Esophagus muscularis mucosa (tissue), 4 donors: ENCODE measurements at regions not wholly inside any gene's neighbourhood (a gene's known extent, or its start where the extent isn't known, plus 50 kb on each side); places are given as distances from the start of the nearest gene placed in this dataset.

Experiments
- DNase-seq: peaks from one replicate; pipeline ENCODE4 v3.0.0-alpha.2; 2017; ENCODE audit errors: extremely low spot score
- H3K27ac ChIP-seq, 4 donors: fragments of 200-600 bp; sonication (generic); replicated peaks in 1 of 4; 1 replicate in 3 of 4; 2 replicates in 1 of 4; pipeline ENCODE4 v1.5.1; 2016 to 2019; ENCODE audit warnings: mild to moderate bottlenecking in 1 of 4
- H3K27me3 ChIP-seq, 4 donors: fragments of 200-600 bp; sonication (generic); one replicate each; pipeline versions ENCODE4 v1.5.1 to v1.6.0; 2016 to 2019
- H3K36me3 ChIP-seq, 4 donors: fragments of 200-600 bp; sonication (generic); one replicate each; pipeline ENCODE4 v1.5.1; 2016 to 2019
- H3K4me1 ChIP-seq, 4 donors: fragments of 200-600 bp; sonication (generic); one replicate each; pipeline ENCODE4 v1.5.1; 2016 to 2019
- H3K4me3 ChIP-seq, 4 donors: fragments of 200-600 bp; sonication (generic); 1 replicate in 2 of 4; 2 replicates in 2 of 4; pipeline ENCODE4 v1.5.1; 2016 to 2019; ENCODE audit warnings: mild to moderate bottlenecking in 4 of 4, moderate library complexity in 1 of 4
- H3K9me3 ChIP-seq, 4 donors: fragments of 200-600 bp; sonication (generic); 1 replicate in 3 of 4; 2 replicates in 1 of 4; pipeline ENCODE4 v1.5.1; 2016 to 2019
- EP300 ChIP-seq: sonication (generic); formaldehyde crosslinking; IDR thresholded peaks from one replicate; pipeline ENCODE4 v1.6.1; 2017; ENCODE audit warnings: antibody characterized with exemption
- POLR2A ChIP-seq: fragments of 450-650 bp; IDR thresholded peaks from one replicate; pipeline ENCODE4 v1.6.1; 2017; ENCODE audit warnings: antibody characterized with exemption, moderate library complexity, mild to moderate bottlenecking, low read depth
- POLR2AphosphoS5 ChIP-seq, 2 donors: sonication (generic); formaldehyde crosslinking; IDR thresholded peaks; one replicate each; pipeline ENCODE4 v1.6.1; 2017; ENCODE audit warnings: antibody characterized with exemption in 2 of 2
- WGBS: methylation state at CpG from one replicate; pipeline ENCODE4 v1.1.5; 2018; 5-methylcytosine and 5-hydroxymethylcytosine counted together
- intact Hi-C: fragments of 100-400 bp; cut with DNase I; formaldehyde crosslinking; loops from one replicate; pipeline ENCODE4 v1.15.1; 2023
- TF ChIP-seq, protein P1 (sequence below), 3 experiments: fragments of 200-600 bp in 2 of 3; fragments of 450-650 bp in 1 of 3; sonication (generic) in 2 of 3; IDR thresholded peaks; one replicate each; pipeline ENCODE4 v1.5.1; 2017 to 2019; ENCODE audit warnings: antibody characterized with exemption in 3 of 3, mild to moderate bottlenecking in 2 of 3, moderate library complexity in 1 of 3

DNA sequence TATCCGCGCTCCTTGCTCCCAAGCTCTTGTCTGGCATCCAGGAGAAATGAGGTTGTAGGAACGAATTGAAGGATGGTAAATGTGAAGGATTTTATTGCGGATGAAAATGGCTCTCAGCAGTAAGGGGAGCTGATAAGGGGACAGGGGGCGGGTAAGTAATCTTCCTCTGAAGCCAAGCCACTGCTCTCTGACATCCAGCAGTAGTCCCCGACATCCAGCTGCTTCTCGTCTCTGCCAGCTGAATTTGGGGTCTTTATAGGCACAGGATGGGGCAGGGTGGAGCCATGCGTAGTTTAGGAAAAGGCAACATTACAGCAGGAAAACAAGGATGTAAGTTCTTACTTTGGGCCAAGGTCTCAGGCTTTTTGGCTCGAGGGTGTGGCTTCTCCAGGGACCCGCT, 1370.1 kb upstream of the RAG2 start:
- 78% methylated on average over 9 of the region's 10 CpGs for WGBS
- intact Hi-C loops = no loop called here

DNA sequence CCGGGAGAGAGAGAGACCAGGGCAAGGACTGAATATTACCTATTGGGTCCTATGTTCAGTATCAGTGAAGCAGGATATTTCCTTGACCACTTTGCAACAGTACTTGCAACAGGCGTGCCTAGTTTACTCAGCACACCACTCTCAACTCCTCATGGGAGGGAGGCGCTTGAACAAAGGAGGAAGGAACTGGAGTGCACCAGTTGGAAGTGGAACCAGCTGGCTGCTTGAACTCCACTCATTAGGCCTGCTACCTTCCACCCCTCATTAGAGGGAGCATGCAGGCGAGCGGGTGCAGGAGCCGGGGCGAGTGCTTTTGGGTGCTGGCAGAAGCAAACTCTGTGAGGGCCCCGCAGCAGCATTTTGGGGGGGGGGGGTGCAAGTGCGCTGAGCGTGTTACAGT, 1369.6 kb upstream of the RAG2 start:
- intact Hi-C loops = no loop called here

More for the DNA sequence above, 1370.1 kb upstream of the RAG2 start:
- H3K4me1 ChIP-seq = no peaks in the 10 kb centered on the region
- H3K27ac ChIP-seq = no peak overlapping the region
- DNase-seq = no peak
- H3K27me3 ChIP-seq = no peaks in the 10 kb centered on the region
- TF ChIP-seq, protein P1, sequence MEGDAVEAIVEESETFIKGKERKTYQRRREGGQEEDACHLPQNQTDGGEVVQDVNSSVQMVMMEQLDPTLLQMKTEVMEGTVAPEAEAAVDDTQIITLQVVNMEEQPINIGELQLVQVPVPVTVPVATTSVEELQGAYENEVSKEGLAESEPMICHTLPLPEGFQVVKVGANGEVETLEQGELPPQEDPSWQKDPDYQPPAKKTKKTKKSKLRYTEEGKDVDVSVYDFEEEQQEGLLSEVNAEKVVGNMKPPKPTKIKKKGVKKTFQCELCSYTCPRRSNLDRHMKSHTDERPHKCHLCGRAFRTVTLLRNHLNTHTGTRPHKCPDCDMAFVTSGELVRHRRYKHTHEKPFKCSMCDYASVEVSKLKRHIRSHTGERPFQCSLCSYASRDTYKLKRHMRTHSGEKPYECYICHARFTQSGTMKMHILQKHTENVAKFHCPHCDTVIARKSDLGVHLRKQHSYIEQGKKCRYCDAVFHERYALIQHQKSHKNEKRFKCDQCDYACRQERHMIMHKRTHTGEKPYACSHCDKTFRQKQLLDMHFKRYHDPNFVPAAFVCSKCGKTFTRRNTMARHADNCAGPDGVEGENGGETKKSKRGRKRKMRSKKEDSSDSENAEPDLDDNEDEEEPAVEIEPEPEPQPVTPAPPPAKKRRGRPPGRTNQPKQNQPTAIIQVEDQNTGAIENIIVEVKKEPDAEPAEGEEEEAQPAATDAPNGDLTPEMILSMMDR (IDR thresholded peaks at IDR 0.05) = no peak
- TF ChIP-seq POLR2AphosphoS5 (IDR thresholded peaks at IDR 0.05) (no peak), EP300 (no peak), POLR2A (no peak)
- H3K4me3 ChIP-seq = no peak overlapping the region
- H3K36me3 ChIP-seq = no peaks in the 10 kb centered on the region
- no peaks in the 10 kb centered on the region for H3K9me3 ChIP-seq

DNA sequence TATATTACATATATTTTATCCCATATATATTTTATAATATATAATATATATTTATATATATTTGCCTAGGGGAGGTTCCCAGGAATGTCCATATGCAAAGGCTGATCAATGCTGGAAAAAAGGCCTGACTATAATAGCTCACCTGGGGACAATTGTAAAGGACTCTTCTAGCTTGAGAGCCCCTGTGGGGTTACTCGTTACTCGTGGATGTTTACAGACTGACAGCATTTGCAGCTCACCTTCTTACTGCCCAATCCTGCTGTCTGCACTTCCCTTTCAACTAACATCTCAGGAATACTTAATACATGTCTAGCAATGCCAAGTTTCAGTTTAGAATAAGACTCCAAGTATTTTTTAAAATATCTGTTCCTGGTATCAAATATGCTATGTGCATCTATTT, 1365.4 kb upstream of the RAG2 start:
- peaks cover 0 to 5% (median 0%) of the 10 kb centered on the region in 4 donors for H3K9me3 ChIP-seq
- no peaks in the 10 kb centered on the region for H3K4me1 ChIP-seq
- DNase-seq = no peak
- intact Hi-C loops = no loop called here
- WGBS = 68% methylated on average over 2 of the region's 2 CpGs
- no peaks in the 10 kb centered on the region for H3K27me3 ChIP-seq
- H3K4me3 ChIP-seq = no peak overlapping the region
- TF ChIP-seq POLR2AphosphoS5 (IDR thresholded peaks at IDR 0.05) = no peak
- H3K36me3 ChIP-seq = no peaks in the 10 kb centered on the region
- H3K27ac ChIP-seq = no peak overlapping the region

More for the DNA sequence above, 1369.6 kb upstream of the RAG2 start:
- no peak overlapping the region for H3K27ac ChIP-seq
- no peaks in the 10 kb centered on the region for H3K27me3 ChIP-seq
- H3K4me1 ChIP-seq = no peaks in the 10 kb centered on the region
- H3K9me3 ChIP-seq = no peaks in the 10 kb centered on the region
- TF ChIP-seq, protein P1 (IDR thresholded peaks at IDR 0.05) = no peak
- TF ChIP-seq POLR2AphosphoS5 (IDR thresholded peaks at IDR 0.05) (no peak), POLR2A (no peak), EP300 (no peak)
- 92% methylated on average over 10 of the region's 10 CpGs for WGBS
- H3K4me3 ChIP-seq = no peak overlapping the region
- H3K36me3 ChIP-seq = no peaks in the 10 kb centered on the region
- DNase-seq = no peak

DNA sequence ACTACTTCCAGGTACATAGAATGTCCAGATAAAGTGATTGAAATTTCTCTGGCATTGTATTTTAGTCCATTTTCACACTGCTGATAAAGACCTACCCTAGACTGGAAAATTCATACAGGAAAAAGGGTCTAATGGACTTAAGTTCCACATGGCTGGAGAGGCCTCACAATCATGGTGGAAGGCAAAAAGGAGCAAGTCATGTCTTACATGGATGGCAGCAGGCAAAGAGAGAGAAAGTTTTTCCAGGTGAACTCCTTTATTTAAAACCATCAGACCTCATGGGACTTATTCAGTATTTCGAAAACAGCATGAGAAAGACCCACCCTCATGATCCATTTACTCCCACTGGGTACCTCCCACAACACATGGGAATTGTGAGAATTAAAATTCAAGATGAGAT, 1359.7 kb upstream of the RAG2 start:
- H3K27ac ChIP-seq = no peak overlapping the region
- H3K27me3 ChIP-seq = no peaks in the 10 kb centered on the region
- TF ChIP-seq POLR2AphosphoS5 (IDR thresholded peaks at IDR 0.05) (no peak), POLR2A (no peak), EP300 (no peak)
- TF ChIP-seq, protein P1 (IDR thresholded peaks at IDR 0.05) = no peak
- DNase-seq = no peak
- 86% methylated on average over 1 of the region's 1 CpG for WGBS
- no peak overlapping the region for H3K4me3 ChIP-seq
- H3K36me3 ChIP-seq = no peaks in the 10 kb centered on the region
- peaks cover 0 to 7% (median 0%) of the 10 kb centered on the region in 4 donors for H3K9me3 ChIP-seq
- no peaks in the 10 kb centered on the region for H3K4me1 ChIP-seq
- intact Hi-C loops = no loop called here

DNA sequence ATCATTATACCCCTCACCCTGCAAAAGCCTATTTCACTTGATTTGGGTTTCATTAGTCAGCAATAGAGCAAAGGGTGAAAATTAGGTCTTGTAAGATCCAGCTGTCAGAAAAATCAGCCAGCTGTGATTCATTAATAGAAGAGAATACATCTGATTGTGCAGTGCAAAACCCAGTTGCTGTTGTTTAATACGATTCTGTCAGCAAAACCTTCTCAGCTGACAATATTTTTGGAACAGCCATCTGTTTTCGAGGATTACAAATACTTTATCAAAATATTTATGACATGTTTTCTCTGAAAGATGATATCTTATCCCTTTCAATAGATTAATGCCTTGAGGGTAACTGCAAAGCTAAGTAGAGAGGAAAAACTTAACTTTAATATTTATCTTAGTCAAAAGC, 1354.0 kb upstream of the RAG2 start:
- DNase-seq = no peak
- H3K27me3 ChIP-seq = no peaks in the 10 kb centered on the region
- intact Hi-C loops = no loop called here
- H3K36me3 ChIP-seq = no peaks in the 10 kb centered on the region
- no peak overlapping the region for H3K4me3 ChIP-seq
- no peaks in the 10 kb centered on the region for H3K4me1 ChIP-seq
- H3K9me3 ChIP-seq = no peaks in the 10 kb centered on the region
- WGBS = 28% methylated on average over 2 of the region's 2 CpGs
- TF ChIP-seq POLR2AphosphoS5 (IDR thresholded peaks at IDR 0.05) = no peak
- TF ChIP-seq, protein P1 (IDR thresholded peaks at IDR 0.05) = no peak
- TF ChIP-seq POLR2A = no peak
- no peak for TF ChIP-seq EP300
- H3K27ac ChIP-seq = no peak overlapping the region
